NOMO-1 treated with dmso at 0.1 percent for 144 hours (cell line): ENCODE measurements at regions not wholly inside any gene's neighbourhood (a gene's known extent, or its start where the extent isn't known, plus 50 kb on each side); places are given as distances from the start of the nearest gene placed in this dataset.

Experiments
- DNase-seq: peaks from one replicate; lab custom pipeline; 2025; ENCODE audit not compliant: unreplicated experiment; lab: John Stamatoyannopoulos, UW

- DNase-seq, result no peak
Measured at GRCh38 chr16:86389566-86390328, 120.6 kb upstream of the FOXF1 start.

GRCh38 chr16:86390335-86390734, 120.0 kb upstream of the FOXF1 start:
- no peak for DNase-seq

- DNase-seq, result no peak
Measured at GRCh38 chr16:86391486-86391885, 118.8 kb upstream of the FOXF1 start.

GRCh38 chr16:86391984-86392383, 118.3 kb upstream of the FOXF1 start:
- no peak for DNase-seq

GRCh38 chr16:86392436-86393152, 117.7 kb upstream of the FOXF1 start:
- DNase-seq, result no peak

- no peak for DNase-seq
Measured at GRCh38 chr16:86393907-86394626, 116.3 kb upstream of the FOXF1 start.

- DNase-seq, result no peak
Measured at GRCh38 chr16:86395477-86395876, 114.8 kb upstream of the FOXF1 start.

- no peak for DNase-seq
Measured at GRCh38 chr16:86396422-86396821, 113.9 kb upstream of the FOXF1 start.

GRCh38 chr16:86396901-86397311, 113.4 kb upstream of the FOXF1 start:
- no peak for DNase-seq

GRCh38 chr16:86398201-86398600, 112.1 kb upstream of the FOXF1 start:
- no peak for DNase-seq

- DNase-seq, result no peak
Measured at GRCh38 chr16:86398622-86399021, 111.7 kb upstream of the FOXF1 start.

GRCh38 chr16:86401126-86401525, 109.2 kb upstream of the FOXF1 start:
- DNase-seq, result no peak

GRCh38 chr16:86403085-86403484, 107.2 kb upstream of the FOXF1 start:
- DNase-seq, result no peak

- no peak for DNase-seq
Measured at GRCh38 chr16:86403541-86404163, 106.7 kb upstream of the FOXF1 start.

GRCh38 chr16:86404678-86405077, 105.6 kb upstream of the FOXF1 start:
- no peak for DNase-seq

- no peak for DNase-seq
Measured at GRCh38 chr16:86405319-86405718, 105.0 kb upstream of the FOXF1 start.

GRCh38 chr16:86406056-86406455, 104.3 kb upstream of the FOXF1 start:
- DNase-seq, result no peak

GRCh38 chr16:86408685-86409084, 101.6 kb upstream of the FOXF1 start:
- no peak for DNase-seq

GRCh38 chr16:86410081-86410480, 100.2 kb upstream of the FOXF1 start:
- no peak for DNase-seq

GRCh38 chr16:86410529-86410928, 99.8 kb upstream of the FOXF1 start:
- DNase-seq, result no peak

GRCh38 chr16:86411897-86412296, 98.4 kb upstream of the FOXF1 start:
- DNase-seq, result no peak
